ENCODE measurements at regions not wholly inside any gene's neighbourhood (a gene's known extent, or its start where the extent isn't known, plus 50 kb on each side); places are given as distances from the start of the nearest gene placed in this dataset.
"Not testable (repeated sequence)": the region's sequence is repeated elsewhere in the genome, so short reads cannot be mapped to it uniquely, and the experiment has no call there.

DNA sequence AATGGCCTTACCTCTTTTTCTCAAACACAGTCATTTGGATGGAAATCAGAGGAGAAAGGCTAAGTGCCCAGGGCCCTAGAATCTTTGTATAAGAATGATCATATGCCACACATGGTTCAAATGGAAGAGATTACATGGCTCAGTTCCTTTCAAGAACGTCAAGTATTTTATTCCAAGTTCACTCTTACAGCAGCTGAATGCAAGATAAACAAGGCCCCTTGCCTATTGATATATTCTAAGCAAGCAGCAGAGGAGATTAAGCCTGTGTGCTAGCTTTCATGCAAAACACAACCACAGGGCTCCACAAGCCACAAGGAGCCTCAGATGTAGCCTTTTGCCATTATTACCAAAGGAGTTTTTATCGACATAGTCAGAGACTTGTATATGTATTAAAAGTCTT is 55.3 kb upstream of the SLCO6A1 start:
- DNase-seq (ENCODE audit: low read depth), result no peak

- peak; percentile 23 for DNase-seq (ENCODE audit: low read depth)
These were observed 55.9 kb upstream of the SLCO6A1 start for GRCh38 chr5:102554728-102555127.

GRCh38 chr5:102561894-102562760 is 63.3 kb upstream of the SLCO6A1 start:
- DNase-seq (ENCODE audit: low read depth), result peak; percentile 14

GRCh38 chr5:102570747-102571146 is 71.9 kb upstream of the SLCO6A1 start:
- no peak for DNase-seq (ENCODE audit: low read depth)

- no peak for DNase-seq (ENCODE audit: low read depth)
These were observed 79.6 kb upstream of the SLCO6A1 start for GRCh38 chr5:102578362-102578761.

DNA sequence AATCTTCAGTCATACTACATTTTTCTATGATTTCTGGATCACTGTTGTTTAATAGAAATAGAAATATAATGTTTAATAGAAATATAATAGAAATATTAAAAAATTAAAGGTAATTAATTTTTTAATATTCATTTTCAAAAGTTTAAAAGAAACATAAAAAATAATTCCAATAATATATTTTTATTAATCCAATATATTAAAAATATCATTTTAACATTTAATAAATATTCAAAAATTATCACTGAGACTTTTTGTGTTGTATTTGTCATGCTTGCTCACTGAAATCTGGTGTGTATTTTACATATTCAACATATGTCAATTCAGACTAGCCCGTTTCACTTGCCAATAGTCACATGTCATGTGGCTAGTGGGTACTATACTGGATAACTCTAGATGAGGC is 80.6 kb upstream of the SLCO6A1 start:
- DNase-seq (ENCODE audit: low read depth), result no peak

DNA sequence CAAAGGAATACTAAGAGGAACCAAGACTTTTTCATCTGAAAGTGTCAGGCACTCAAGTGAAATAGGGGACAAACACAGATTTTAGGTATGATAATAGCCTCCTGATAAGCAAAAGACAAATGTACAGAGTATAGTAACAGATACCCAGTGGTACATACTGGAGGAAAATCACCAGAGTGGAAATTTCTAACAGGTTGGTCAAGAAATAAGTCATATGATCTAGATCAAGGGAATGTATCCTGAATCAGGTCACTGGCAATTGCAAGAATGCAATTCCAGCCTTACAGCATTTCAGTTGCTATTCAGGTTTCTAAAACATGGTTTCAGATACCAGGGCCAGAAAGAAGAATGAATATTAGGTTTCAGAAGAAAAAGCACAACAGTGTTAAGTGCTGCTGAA is 82.2 kb upstream of the SLCO6A1 start:
- DNase-seq (ENCODE audit: low read depth), result no peak

DNA sequence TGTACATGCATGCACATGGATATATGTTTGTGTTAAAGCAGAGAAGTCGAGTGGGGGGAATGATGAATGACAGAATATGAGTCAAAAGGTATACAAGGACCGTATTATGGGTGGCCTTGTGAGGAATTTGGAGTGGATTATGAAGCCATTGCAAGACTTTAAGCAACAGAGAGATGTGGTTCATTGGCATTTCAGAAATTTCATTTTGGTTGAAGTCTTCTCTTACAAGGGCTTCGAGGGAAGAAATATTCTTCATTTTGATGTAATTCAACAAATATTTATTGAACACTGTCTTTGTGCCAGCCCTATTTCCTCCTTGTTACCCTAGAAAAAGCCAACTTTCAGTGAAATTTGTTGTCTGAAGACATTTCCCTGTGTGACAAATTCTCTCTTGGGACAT is 83.9 kb upstream of the SLCO6A1 start:
- DNase-seq (ENCODE audit: low read depth), result no peak

DNA sequence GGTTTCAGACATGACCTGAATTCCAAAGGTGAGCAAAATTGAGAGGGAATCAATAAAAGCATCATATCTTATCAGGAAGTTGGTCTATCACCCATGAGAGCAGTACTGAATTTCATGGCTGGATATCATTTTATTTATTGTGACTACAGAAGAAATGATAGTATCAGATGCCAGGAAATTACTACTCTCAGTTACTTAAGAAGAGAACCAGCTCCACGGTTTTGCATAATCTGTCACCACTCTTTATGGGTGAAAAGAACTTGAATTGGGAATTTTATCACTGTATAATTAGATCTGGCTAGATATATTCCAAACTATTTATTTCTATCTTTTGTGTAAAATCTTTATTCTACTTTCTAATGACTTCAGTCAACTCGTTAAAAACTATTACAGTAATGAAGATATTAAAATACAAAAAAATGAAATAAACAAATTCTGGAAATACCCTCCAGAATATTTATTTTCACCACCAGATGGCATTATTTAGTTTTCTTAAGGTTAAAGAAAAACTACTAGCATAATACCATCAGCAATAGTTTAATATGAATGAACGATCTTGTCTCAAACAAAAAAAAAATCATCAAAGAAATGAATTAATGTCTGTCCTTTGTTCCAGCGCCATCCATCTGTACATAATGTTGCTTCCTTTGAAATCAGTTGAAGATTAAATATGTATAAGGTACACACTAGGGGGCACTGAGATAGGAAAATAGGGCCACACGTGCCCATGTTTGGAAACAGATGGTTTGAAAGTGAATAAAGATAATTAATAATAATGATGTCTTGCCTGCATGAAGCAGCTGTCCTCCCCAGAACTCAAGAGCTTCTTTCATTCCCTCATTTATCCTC is 84.7 kb upstream of the SLCO6A1 start:
- DNase-seq (ENCODE audit: low read depth), result peak; percentile 52

- DNase-seq (ENCODE audit: low read depth), result peak; percentile 25
These were observed 90.9 kb upstream of the SLCO6A1 start for GRCh38 chr5:102589661-102590060.

DNA sequence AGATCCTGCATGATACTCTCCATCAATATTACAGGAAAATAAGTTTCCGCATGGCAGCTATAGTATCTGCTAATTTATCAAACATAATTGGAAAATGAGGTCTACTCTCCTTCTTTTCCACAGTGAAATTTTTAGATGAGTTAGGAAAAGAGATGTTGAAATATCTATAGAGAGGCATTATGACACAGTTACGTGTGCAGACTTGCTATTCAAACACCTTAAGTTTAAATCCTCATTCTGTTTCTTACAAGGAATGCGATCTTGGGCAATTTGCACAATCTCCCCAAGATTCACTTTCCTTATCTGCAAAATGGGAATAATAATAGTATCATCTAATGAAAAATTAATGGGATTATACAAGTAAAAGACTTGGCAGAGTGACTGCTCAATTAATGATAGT is 91.7 kb upstream of the SLCO6A1 start:
- no peak for DNase-seq (ENCODE audit: low read depth)

- DNase-seq (ENCODE audit: low read depth), result no peak
These were observed 92.8 kb upstream of the SLCO6A1 start for GRCh38 chr5:102591650-102592049.

DNA sequence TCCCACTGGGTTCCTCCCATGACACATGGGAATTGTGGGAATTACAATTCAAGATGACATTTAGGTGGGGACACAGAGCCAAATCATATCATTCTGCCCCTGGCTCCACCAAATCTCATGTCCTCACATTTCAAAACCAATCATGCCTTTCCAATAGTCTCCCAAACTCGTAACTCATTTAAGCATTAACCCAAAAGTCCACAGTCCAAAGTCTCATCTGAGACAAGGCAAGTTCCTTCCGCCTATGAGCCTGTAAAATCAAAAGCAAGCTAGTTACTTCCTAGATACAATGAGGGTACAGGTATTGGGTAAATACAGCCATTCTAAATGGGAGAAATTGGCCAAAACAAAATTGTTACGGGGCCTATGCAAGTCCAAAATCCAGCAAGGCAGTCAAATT is 93.8 kb upstream of the SLCO6A1 start:
- DNase-seq (ENCODE audit: low read depth), result not testable (repeated sequence)

GRCh38 chr5:102594192-102594591 is 95.4 kb upstream of the SLCO6A1 start:
- no peak for DNase-seq (ENCODE audit: low read depth)

DNA sequence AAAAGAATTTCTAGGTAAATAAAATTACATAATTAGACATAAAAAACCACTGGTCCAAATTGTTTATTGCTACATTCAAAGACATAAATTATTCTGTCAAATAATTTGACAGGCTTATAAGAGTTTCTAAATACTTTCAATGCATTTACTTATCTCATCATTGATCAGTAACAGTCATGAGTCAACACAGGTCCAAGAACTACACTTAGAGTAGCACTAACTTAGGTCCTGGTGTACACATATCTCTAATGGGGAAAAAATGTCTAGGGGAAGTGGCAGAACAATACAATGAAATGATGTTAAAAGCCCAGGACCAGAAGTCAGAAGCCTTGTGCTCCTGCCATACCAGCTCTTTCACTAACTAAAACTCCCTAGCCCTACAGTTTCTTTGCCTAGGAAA is 96.5 kb upstream of the SLCO6A1 start:
- no peak for DNase-seq (ENCODE audit: low read depth)

DNA sequence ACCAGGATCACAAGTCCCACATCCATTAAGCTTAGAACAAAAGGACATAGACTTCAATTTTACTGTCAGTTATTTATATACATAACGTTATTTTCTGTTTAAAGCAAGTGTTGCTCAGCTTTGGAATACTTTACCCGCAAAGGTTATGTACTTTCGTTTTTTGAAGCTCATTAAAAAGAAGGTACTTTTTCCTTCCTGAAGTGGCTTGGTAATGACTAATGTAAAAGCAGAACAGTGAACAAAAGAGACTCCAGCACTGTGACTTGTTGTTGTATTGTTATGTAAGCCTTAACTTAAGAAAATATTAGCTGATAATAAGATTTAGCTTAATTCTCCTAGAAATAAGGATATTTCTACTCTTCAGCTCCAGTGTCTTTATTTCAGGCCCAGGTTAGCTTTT is 97.3 kb upstream of the SLCO6A1 start:
- DNase-seq (ENCODE audit: low read depth), result no peak

DNA sequence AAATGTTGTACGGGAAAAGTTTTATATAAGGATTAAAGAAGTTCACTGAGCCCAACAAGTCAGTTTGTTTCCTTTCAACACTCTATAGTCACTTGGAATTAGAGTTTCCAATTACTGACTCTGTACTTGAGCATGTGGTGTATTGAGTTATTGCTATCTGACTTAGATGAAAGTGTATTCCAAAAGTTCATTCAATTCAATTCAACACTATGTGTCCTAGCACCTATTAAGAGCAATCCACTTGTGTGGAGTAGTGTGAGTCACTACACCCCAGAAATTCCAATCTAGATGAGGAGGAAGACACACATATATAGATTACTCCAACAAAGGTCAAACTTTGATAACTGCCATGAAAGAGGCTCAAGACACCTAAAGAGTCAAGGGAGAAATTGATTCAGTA is 98.2 kb upstream of the SLCO6A1 start:
- no peak for DNase-seq (ENCODE audit: low read depth)

DNA sequence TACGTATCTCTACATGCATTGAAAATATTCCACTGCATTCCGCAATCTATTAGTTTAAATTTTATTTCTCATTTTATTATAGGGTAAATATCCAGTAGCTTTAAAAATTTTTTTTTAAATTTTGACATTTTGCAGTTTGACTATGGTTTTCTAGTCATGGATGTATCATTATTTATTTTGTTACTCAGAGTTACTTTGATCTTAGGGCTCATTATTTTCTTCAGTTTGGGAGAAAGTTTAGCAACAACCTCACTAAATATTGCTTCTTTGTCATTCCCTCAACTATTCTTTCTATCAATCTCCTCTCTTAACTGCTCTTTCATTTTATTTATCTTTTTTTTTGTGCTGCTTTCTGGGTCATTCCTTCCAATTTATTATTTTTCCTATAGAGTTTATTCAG is 100.5 kb upstream of the SLCO6A1 start:
- no peak for DNase-seq (ENCODE audit: low read depth)

DNA sequence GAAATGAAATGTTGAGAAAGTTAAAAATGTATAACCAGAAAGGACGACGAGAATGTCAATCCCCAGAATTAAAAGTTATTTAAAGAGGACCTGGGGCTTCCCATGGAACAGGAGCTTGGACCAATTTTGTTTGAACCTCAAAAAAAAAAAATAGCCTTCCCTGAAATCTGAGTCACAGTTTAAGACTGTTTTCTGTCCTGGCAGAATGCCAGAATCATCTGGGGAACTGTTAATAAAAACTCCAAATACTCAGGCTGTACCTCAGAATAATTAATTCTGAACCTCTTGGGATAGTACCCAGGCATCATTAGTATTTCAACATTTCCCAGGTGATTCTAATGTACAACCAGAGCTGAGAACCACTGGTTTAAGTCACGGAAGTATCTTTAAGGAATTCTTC is 102.2 kb upstream of the SLCO6A1 start:
- DNase-seq (ENCODE audit: low read depth), result peak; percentile 65

DNA sequence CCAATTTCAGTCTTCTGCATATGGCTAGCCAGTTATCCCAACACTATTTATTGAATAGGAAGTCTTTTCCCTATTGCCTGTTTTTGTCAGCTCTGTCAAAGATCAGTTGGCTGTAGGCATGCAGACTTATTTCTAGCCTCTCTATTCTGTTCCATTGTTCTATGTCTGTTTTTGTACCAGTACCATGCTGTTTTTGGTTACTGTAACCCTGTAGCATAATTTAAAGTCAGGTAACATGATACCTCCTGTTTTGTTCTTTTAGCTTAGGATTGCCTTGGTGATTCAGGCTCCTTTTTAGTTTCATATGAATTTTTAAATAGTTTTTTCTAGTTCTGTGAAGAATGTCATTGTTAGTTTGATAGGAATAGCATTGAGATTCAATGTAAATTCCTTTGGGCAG is 104.9 kb upstream of the SLCO6A1 start:
- no peak for DNase-seq (ENCODE audit: low read depth)

GRCh38 chr5:102608414-102608813 is 109.6 kb upstream of the SLCO6A1 start:
- DNase-seq (ENCODE audit: low read depth), result no peak

- no peak for DNase-seq (ENCODE audit: low read depth)
These were observed 112.5 kb upstream of the SLCO6A1 start for GRCh38 chr5:102611312-102611711.

DNA sequence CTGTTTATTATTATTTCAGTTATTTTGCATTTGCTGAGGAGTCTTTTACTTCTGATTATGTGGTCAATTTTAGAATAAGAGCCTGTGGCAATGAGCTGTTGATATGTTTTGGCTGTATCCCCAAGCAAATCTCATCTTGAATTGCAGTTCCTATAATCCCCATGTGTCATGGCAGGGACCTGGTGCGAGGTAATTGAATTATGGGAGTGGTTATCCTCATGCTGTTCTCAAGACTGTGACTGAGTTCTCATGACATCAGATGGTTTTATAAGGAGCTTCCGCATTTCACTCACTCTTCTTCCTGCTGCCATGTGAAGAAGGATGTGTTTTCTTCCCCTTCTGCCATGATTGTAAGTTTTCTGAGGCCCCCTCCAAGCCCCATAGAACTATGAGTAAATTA is 114.9 kb upstream of the SLCO6A1 start:
- DNase-seq (ENCODE audit: low read depth), result no peak
